Gastroesophageal sphincter (tissue), 4 donors: ENCODE measurements at regions not wholly inside any gene's neighbourhood (a gene's known extent, or its start where the extent isn't known, plus 50 kb on each side); places are given as distances from the start of the nearest gene placed in this dataset.
A peak's percentile ranks its signal among the peaks of the same experiment; 100 is the strongest.
"Not testable (repeated sequence)": the region's sequence is repeated elsewhere in the genome, so short reads cannot be mapped to it uniquely, and the experiment has no call there.

Experiments used
- ATAC-seq: fragments of 150-250 bp; one replicate; pipeline ENCODE4 v1.9.1; 2016; ENCODE audit warnings: mild to moderate bottlenecking, moderate library complexity
- H3K27ac ChIP-seq, 4 donors: fragments of 200-600 bp; sonication (generic) in 3 of 4; 1 replicate in 3 of 4; 2 replicates in 1 of 4; pipeline ENCODE4 v1.5.1; 2016 to 2019
- H3K27me3 ChIP-seq: fragments of 200-600 bp; sonication (generic); one replicate; pipeline ENCODE4 v1.5.1; 2019
- H3K36me3 ChIP-seq, 2 donors: fragments of 200-600 bp; sonication (generic); one replicate each; pipeline ENCODE4 v1.5.1; 2019; ENCODE audit warnings: control low read depth in 1 of 2
- H3K4me1 ChIP-seq, 3 donors: fragments of 200-600 bp; sonication (generic); 1 replicate in 2 of 3; 2 replicates in 1 of 3; pipeline ENCODE4 v1.5.1; 2016 to 2019; ENCODE audit warnings: control low read depth in 2 of 3
- H3K4me3 ChIP-seq, 2 donors: fragments of 200-600 bp; sonication (generic); one replicate each; pipeline ENCODE4 v1.5.1; 2019; ENCODE audit warnings: mild to moderate bottlenecking in 1 of 2, moderate library complexity in 1 of 2
- H3K9me3 ChIP-seq, 3 donors: fragments of 200-600 bp; sonication (generic); one replicate each; pipeline ENCODE4 v1.5.1; 2017 to 2019; ENCODE audit warnings: control low read depth in 2 of 3
- CTCF ChIP-seq, 4 experiments: fragments of 200-600 bp in 2 of 4; fragments of 450-650 bp in 2 of 4; sonication (generic) in 1 of 4; IDR thresholded peaks; one replicate each; pipeline ENCODE4 v1.5.1; 2017 to 2019; ENCODE audit warnings: antibody characterized with exemption in 4 of 4, mild to moderate bottlenecking in 2 of 4, moderate library complexity in 2 of 4
- EP300 ChIP-seq: sonication (generic); formaldehyde crosslinking; IDR thresholded peaks from one replicate; pipeline ENCODE4 v1.6.1; 2017; ENCODE audit warnings: antibody characterized with exemption, mild to moderate bottlenecking
- POLR2A ChIP-seq, 2 donors: fragments of 450-650 bp; IDR thresholded peaks; one replicate each; pipeline ENCODE4 v1.6.1; 2017; ENCODE audit warnings: antibody characterized with exemption in 2 of 2, mild to moderate bottlenecking in 2 of 2, moderate library complexity in 1 of 2
- POLR2AphosphoS5 ChIP-seq: sonication (generic); formaldehyde crosslinking; IDR thresholded peaks from one replicate; pipeline ENCODE4 v1.6.1; 2017; ENCODE audit warnings: antibody characterized with exemption
- WGBS, 2 donors: methylation state at CpG; one replicate each; pipeline ENCODE4 v1.1.5; 2018; ENCODE audit warnings: low coverage in 1 of 2; 5-methylcytosine and 5-hydroxymethylcytosine counted together

- WGBS, 2 donors: 80 to 91% methylated on average over 6 of the region's 6 CpGs
- no peak for TF ChIP-seq POLR2A (IDR thresholded peaks at IDR 0.05)
- no peak for TF ChIP-seq POLR2AphosphoS5
- TF ChIP-seq EP300: no peak
- TF ChIP-seq CTCF (IDR thresholded peaks at IDR 0.05): no peak
- no peak overlapping the region for H3K27ac ChIP-seq
Measured at GRCh38 chr21:17118638-17119384, 394.0 kb upstream of the CXADR start.

DNA sequence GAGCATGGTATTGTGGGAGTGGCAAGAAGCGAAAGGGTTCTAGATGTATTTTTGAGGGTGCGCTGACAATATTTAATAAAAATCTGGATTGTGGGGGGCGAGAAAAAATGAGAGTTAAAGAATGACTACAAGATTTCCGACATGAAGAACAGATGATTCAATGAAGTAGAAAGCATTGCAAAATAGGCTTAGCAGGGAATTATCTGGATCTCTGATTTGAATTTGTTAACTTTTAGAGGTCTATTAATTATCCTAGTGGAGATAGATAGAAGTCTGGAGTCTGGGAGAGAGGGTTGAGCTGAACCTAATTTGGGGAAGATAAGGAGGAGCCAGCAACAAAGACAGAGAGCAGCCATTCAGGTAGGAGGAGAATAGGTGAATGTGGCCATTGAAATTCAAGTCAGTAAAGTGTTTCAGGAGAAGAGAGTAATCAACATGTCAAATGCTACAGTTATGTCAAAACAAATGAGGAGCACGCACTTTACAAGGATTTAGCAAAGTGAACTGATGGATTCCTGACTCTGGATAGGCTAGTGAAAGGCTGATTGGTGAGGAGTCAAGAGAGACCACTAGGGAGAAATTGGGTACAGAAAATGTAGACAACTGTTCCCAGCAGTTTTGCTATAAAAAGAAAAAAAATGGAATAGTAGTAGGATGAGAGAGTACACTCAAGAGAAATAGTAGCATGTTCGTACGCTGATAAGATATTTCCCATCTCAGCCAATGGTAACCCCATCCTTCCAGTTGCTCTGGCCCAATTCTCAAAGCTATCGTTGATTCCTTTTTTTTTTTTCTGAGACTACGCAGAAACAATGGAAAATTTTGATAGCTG lies 393.2 kb upstream of the CXADR start:
- WGBS, 2 donors: 75 to 85% methylated on average over 9 of the region's 9 CpGs
- no peaks in the 10 kb centered on the region for H3K27me3 ChIP-seq
- ATAC-seq: no peak
- no peaks in the 10 kb centered on the region for H3K4me1 ChIP-seq
- no peaks in the 10 kb centered on the region for H3K36me3 ChIP-seq
- no peak overlapping the region for H3K4me3 ChIP-seq
- no peak overlapping the region for H3K27ac ChIP-seq
- TF ChIP-seq CTCF (IDR thresholded peaks at IDR 0.05): no peak
- TF ChIP-seq EP300: no peak
- TF ChIP-seq POLR2A (IDR thresholded peaks at IDR 0.05): no peak
- TF ChIP-seq POLR2AphosphoS5: no peak
- no peaks in the 10 kb centered on the region for H3K9me3 ChIP-seq

More at GRCh38 chr21:17118638-17119384, 394.0 kb upstream of the CXADR start:
- Histone ChIP-seq H3K36me3 (no peaks in the 10 kb centered on the region), H3K27me3 (no peaks in the 10 kb centered on the region), H3K9me3 (no peaks in the 10 kb centered on the region), H3K4me1 (no peaks in the 10 kb centered on the region), H3K4me3 (no peak overlapping the region)
- ATAC-seq: no peak

DNA sequence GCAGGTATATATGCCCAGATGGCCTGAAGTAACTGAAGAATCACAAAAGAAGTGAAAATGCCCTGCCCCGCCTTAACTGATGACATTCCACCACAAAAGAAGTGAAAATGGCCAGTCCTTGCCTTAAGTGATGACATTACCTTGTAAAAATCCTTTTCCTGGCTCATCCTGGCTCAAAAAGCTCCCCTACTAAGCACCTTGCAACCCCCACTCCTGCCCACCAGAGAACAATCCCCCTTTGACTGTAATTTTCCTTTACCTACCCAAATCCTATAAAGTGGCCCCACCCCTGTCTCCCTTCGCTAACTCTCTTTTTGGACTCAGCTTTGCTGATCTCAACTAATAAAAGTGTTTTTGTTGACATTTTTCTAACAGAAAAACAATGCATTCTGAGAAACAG lies 385.4 kb upstream of the CXADR start:
- not testable (repeated sequence) for H3K27ac ChIP-seq, ATAC-seq, H3K27me3 ChIP-seq, H3K36me3 ChIP-seq, H3K9me3 ChIP-seq, H3K4me1 ChIP-seq, H3K4me3 ChIP-seq
- 70 to 100% methylated on average over 1 to 2 of the region's 2 CpGs for WGBS, 2 donors

- H3K4me3 ChIP-seq: no peak overlapping the region
- H3K27ac ChIP-seq: no peak overlapping the region
- no peak for ATAC-seq
Measured at GRCh38 chr21:17128132-17128531, 384.7 kb upstream of the CXADR start.

DNA sequence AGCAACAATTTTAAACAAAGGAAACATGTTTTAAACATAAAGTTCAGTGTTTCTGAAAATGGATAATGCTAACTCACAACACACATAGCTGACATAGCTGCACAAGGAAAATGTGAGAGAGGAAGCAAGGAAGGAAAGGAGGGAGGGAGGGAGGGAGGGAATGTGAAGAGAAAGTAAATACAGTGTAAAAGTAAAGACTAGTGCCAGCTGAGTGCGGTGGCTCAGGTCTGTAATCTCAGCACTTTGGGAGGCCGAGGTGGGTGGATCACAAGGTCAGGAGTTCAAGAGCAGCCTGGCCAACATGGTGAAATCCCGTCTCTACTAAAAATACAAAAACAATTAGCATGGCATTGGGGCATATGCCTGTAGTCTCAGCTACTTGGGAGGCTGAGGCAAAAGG lies 373.7 kb upstream of the CXADR start:
- ATAC-seq, H3K27ac ChIP-seq, H3K27me3 ChIP-seq: not testable (repeated sequence)

More at GRCh38 chr21:17128132-17128531, 384.7 kb upstream of the CXADR start:
- 40 to 74% methylated on average over 5 of the region's 5 CpGs for WGBS, 2 donors
- TF ChIP-seq EP300 (no peak), POLR2AphosphoS5 (no peak), CTCF (IDR thresholded peaks at IDR 0.05) (no peak), POLR2A (IDR thresholded peaks at IDR 0.05) (no peak)
- Histone ChIP-seq H3K4me1 (no peaks in the 10 kb centered on the region), H3K36me3 (no peaks in the 10 kb centered on the region), H3K9me3 (peaks cover 0 to 9% (median 0%) of the 10 kb centered on the region in 3 donors), H3K27me3 (no peaks in the 10 kb centered on the region)

GRCh38 chr21:17139696-17140095 lies 373.1 kb upstream of the CXADR start:
- no peaks in the 10 kb centered on the region for H3K9me3 ChIP-seq
- no peaks in the 10 kb centered on the region for H3K36me3 ChIP-seq
- peaks cover 0 to 5% (median 0%) of the 10 kb centered on the region in 3 donors for H3K4me1 ChIP-seq
- H3K4me3 ChIP-seq: peak overlapping the region in 1 of 2 donors; percentile 33
- no peak overlapping the region for H3K27ac ChIP-seq
- ATAC-seq: peak; percentile 36
- TF ChIP-seq POLR2A (IDR thresholded peaks at IDR 0.05) (no peak), CTCF (IDR thresholded peaks at IDR 0.05) (no peak), POLR2AphosphoS5 (no peak), EP300 (no peak)
- WGBS, 2 donors: 42% methylated on average over 5 of the region's 5 CpGs
- no peaks in the 10 kb centered on the region for H3K27me3 ChIP-seq

More for the DNA sequence above, 373.7 kb upstream of the CXADR start:
- not testable (repeated sequence) for H3K36me3 ChIP-seq, H3K9me3 ChIP-seq, H3K4me1 ChIP-seq
- WGBS, 2 donors: 5 to 10% methylated on average over 2 to 3 of the region's 3 CpGs
- peak overlapping the region in 1 of 2 donors; percentile 33 for H3K4me3 ChIP-seq
